ENCODE measurements at regions not wholly inside any gene's neighbourhood (a gene's known extent, or its start where the extent isn't known, plus 50 kb on each side); places are given as distances from the start of the nearest gene placed in this dataset.

DNA sequence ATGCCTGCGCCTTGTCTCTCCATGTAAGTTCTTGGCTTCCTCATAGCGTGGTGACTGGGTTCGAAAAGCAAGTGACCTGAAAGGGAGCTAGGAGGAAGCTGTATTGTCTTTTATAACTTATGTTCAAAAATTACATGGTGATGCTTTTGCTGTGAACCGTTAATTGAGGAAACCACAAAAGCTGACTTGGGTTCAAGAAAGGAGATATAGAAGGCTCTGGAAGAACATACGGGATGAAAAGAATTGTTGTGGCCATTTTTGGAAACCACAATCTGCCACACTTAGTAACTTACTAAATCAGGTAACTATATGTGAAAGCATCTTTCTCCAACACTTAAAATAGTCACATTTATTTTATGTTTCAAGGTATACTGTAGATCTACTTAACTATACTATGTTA is 177.0 kb upstream of the RBMS1 start:
- FAIRE-seq (no peak), DNase-seq (ENCODE audit: low read depth, low spot score) (no peak)
- Histone ChIP-seq H4K20me1 (ENCODE audit: control insufficient read depth, extremely low read depth, insufficient read depth, low read length) (no peaks in the 10 kb centered on the region), H3K4me2 (ENCODE audit: control insufficient read depth, extremely low read depth, insufficient read depth, low read depth, low read length) (no peak overlapping the region), H3K4me1 (ENCODE audit: control insufficient read depth, extremely low read depth, insufficient read depth, low read length) (peaks cover 13% of the 10 kb centered on the region), H2AFZ (ENCODE audit: control insufficient read depth, low read length) (no peak overlapping the region), H3K9ac (ENCODE audit: control insufficient read depth, extremely low read depth, insufficient read depth, low read length) (no peak overlapping the region), H3K36me3 (ENCODE audit: control insufficient read depth in 2 of 2, extremely low read depth in 1 of 2, insufficient read depth in 2 of 2, low read length in 2 of 2) (no peaks in the 10 kb centered on the region), H3K79me2 (ENCODE audit: control insufficient read depth, insufficient read depth, low read length) (no peaks in the 10 kb centered on the region), H3K27me3 (ENCODE audit: control insufficient read depth, extremely low read depth, insufficient read depth, low read length) (no peaks in the 10 kb centered on the region), H3K9me3 (ENCODE audit: control insufficient read depth, low read depth, low read length) (no peaks in the 10 kb centered on the region), H3K4me3 (ENCODE audit: control insufficient read depth in 2 of 3, extremely low read depth in 1 of 3, insufficient read depth in 2 of 3, low read depth in 1 of 3, low read length in 3 of 3) (no peak overlapping the region), H3K9me1 (ENCODE audit: control insufficient read depth, extremely low read depth, insufficient read depth, low read length) (no peaks in the 10 kb centered on the region), H3K27ac (ENCODE audit: control insufficient read depth, insufficient read depth, low read length) (no peak overlapping the region)
- TF ChIP-seq EZH2 (IDR thresholded peaks at IDR 0.05; ENCODE audit: low read length): no peak
- TF ChIP-seq, protein P1, sequence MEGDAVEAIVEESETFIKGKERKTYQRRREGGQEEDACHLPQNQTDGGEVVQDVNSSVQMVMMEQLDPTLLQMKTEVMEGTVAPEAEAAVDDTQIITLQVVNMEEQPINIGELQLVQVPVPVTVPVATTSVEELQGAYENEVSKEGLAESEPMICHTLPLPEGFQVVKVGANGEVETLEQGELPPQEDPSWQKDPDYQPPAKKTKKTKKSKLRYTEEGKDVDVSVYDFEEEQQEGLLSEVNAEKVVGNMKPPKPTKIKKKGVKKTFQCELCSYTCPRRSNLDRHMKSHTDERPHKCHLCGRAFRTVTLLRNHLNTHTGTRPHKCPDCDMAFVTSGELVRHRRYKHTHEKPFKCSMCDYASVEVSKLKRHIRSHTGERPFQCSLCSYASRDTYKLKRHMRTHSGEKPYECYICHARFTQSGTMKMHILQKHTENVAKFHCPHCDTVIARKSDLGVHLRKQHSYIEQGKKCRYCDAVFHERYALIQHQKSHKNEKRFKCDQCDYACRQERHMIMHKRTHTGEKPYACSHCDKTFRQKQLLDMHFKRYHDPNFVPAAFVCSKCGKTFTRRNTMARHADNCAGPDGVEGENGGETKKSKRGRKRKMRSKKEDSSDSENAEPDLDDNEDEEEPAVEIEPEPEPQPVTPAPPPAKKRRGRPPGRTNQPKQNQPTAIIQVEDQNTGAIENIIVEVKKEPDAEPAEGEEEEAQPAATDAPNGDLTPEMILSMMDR (optimal IDR thresholded peaks at IDR 0.05 in 1 of 3, IDR thresholded peaks at IDR 0.05 in 1 of 3, conservative IDR thresholded peaks at IDR 0.05 in 1 of 3; ENCODE audit: extremely low read depth in 1 of 3, insufficient read depth in 2 of 3, low read length in 3 of 3): no peak
- dilution Hi-C loops (cut with MboI; ENCODE audit: extremely low pct_ligation_motif_present, low sequenced_read_pairs): no loop called here

DNA sequence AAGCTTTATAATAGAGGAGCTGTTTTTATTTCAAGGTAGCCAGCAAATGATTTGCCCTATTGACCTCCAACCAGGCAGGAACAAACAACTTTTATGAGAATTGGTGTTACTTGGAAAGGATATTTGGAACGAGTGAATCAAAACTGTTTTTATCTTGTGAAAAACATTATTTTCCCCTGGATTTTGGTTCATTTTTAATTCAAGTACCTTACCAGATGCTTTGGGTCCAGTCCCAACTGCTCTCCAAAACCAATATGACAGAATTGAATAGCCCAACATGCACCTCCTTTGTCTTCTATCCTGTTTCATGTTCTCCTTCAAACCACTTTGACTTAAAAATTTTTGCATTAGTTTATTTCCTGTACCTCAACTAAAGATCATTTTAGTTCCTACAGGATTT is 178.6 kb upstream of the RBMS1 start:
- Histone ChIP-seq H3K36me3 (ENCODE audit: control insufficient read depth in 2 of 2, extremely low read depth in 1 of 2, insufficient read depth in 2 of 2, low read length in 2 of 2) (no peaks in the 10 kb centered on the region), H2AFZ (ENCODE audit: control insufficient read depth, low read length) (no peak overlapping the region), H3K9me3 (ENCODE audit: control insufficient read depth, low read depth, low read length) (no peaks in the 10 kb centered on the region), H3K9ac (ENCODE audit: control insufficient read depth, extremely low read depth, insufficient read depth, low read length) (no peak overlapping the region), H3K27ac (ENCODE audit: control insufficient read depth, insufficient read depth, low read length) (no peak overlapping the region), H3K4me2 (ENCODE audit: control insufficient read depth, extremely low read depth, insufficient read depth, low read depth, low read length) (no peak overlapping the region), H3K4me1 (ENCODE audit: control insufficient read depth, extremely low read depth, insufficient read depth, low read length) (no peaks in the 10 kb centered on the region), H3K27me3 (ENCODE audit: control insufficient read depth, extremely low read depth, insufficient read depth, low read length) (no peaks in the 10 kb centered on the region), H3K79me2 (ENCODE audit: control insufficient read depth, insufficient read depth, low read length) (no peaks in the 10 kb centered on the region), H4K20me1 (ENCODE audit: control insufficient read depth, extremely low read depth, insufficient read depth, low read length) (no peaks in the 10 kb centered on the region), H3K9me1 (ENCODE audit: control insufficient read depth, extremely low read depth, insufficient read depth, low read length) (no peaks in the 10 kb centered on the region), H3K4me3 (ENCODE audit: control insufficient read depth in 2 of 3, extremely low read depth in 1 of 3, insufficient read depth in 2 of 3, low read depth in 1 of 3, low read length in 3 of 3) (no peak overlapping the region)
- no peak for FAIRE-seq
- dilution Hi-C loops (cut with MboI; ENCODE audit: extremely low pct_ligation_motif_present, low sequenced_read_pairs): no loop called here
- no peak for DNase-seq (ENCODE audit: low read depth, low spot score)
- TF ChIP-seq EZH2 (IDR thresholded peaks at IDR 0.05; ENCODE audit: low read length): no peak

DNA sequence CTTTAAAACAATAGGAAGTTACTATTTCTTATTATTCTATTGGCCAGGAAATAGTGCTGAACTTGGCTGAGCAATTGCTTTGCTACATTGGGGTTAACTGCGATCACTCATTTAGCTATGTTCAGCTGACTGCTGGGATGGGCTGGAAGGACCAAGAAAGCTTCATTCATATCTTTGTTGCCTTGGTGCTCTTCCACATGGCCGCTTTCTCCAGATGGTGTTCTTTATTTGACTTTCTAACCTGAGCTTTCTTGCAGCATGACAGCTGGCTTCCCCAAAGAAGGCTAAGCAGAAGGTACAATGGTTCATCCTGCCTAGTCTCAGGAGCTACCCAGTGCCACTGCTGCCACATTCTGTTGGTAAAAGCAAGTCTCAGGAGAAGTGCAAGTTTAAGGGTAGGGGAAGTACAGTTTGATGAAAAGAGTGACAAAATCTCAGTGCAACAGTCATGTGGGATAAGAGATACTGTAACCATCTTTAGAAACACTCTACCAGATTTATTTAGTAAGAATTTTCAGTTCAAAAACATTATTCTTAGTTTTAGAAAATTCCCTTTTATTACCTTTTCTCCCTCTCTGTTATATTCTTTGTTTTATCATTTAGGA is 180.6 kb upstream of the RBMS1 start:
- H3K9me3 ChIP-seq (ENCODE audit: control insufficient read depth, low read depth, low read length): no peaks in the 10 kb centered on the region
- FAIRE-seq (no peak), DNase-seq (ENCODE audit: low read depth, low spot score) (no peak)
- H3K4me1 ChIP-seq (ENCODE audit: control insufficient read depth, extremely low read depth, insufficient read depth, low read length): no peaks in the 10 kb centered on the region
- no peaks in the 10 kb centered on the region for H3K9me1 ChIP-seq (ENCODE audit: control insufficient read depth, extremely low read depth, insufficient read depth, low read length)
- no peaks in the 10 kb centered on the region for H3K27me3 ChIP-seq (ENCODE audit: control insufficient read depth, extremely low read depth, insufficient read depth, low read length)
- no peak overlapping the region for H3K9ac ChIP-seq (ENCODE audit: control insufficient read depth, extremely low read depth, insufficient read depth, low read length)
- H4K20me1 ChIP-seq (ENCODE audit: control insufficient read depth, extremely low read depth, insufficient read depth, low read length): no peaks in the 10 kb centered on the region
- TF ChIP-seq, protein P1 (optimal IDR thresholded peaks at IDR 0.05 in 1 of 3, IDR thresholded peaks at IDR 0.05 in 1 of 3, conservative IDR thresholded peaks at IDR 0.05 in 1 of 3; ENCODE audit: extremely low read depth in 1 of 3, insufficient read depth in 2 of 3, low read length in 3 of 3): no peak
- TF ChIP-seq EZH2 (IDR thresholded peaks at IDR 0.05; ENCODE audit: low read length): no peak
- H2AFZ ChIP-seq (ENCODE audit: control insufficient read depth, low read length): no peak overlapping the region
- H3K27ac ChIP-seq (ENCODE audit: control insufficient read depth, insufficient read depth, low read length): no peak overlapping the region
- H3K4me3 ChIP-seq (ENCODE audit: control insufficient read depth in 2 of 3, extremely low read depth in 1 of 3, insufficient read depth in 2 of 3, low read depth in 1 of 3, low read length in 3 of 3): no peak overlapping the region
- no peak overlapping the region for H3K4me2 ChIP-seq (ENCODE audit: control insufficient read depth, extremely low read depth, insufficient read depth, low read depth, low read length)
- no peaks in the 10 kb centered on the region for H3K79me2 ChIP-seq (ENCODE audit: control insufficient read depth, insufficient read depth, low read length)
- dilution Hi-C loops (cut with MboI; ENCODE audit: extremely low pct_ligation_motif_present, low sequenced_read_pairs): no loop called here
- H3K36me3 ChIP-seq (ENCODE audit: control insufficient read depth in 2 of 2, extremely low read depth in 1 of 2, insufficient read depth in 2 of 2, low read length in 2 of 2): no peaks in the 10 kb centered on the region

Data from keratinocyte (primary cell).